ENCODE measurements at regions not wholly inside any gene's neighbourhood (a gene's known extent, or its start where the extent isn't known, plus 50 kb on each side); places are given as distances from the start of the nearest gene placed in this dataset.
A peak's percentile ranks its signal among the peaks of the same experiment; 100 is the strongest.

DNA sequence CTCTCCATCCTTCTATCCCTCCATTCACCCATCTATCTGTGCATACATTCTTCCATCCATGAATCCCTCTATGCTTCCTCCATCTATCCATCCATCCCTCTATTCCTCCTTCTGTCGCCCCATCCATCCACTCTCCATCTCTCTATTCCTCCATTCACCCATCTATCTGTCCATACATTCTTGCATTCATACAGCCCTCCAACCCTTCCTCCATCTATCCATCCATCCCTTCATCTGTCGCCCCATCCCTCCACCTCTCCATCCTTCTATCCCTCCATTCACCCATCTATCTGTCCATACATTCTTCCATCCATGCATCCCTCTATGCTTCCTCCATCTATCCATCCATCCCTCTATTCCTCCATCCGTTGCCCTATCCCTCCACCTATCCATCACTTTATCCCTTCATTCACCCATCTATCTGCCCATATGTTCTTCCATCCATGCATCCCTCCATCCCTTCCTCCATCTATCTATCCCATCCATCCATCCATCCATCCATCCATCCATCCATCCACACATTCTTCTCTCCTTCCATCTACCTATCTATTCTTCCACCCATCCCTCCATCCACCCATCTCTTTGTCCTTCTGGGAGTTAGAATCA lies 272.5 kb upstream of the TNRC6C start:
- DNase-seq: no peak

DNA sequence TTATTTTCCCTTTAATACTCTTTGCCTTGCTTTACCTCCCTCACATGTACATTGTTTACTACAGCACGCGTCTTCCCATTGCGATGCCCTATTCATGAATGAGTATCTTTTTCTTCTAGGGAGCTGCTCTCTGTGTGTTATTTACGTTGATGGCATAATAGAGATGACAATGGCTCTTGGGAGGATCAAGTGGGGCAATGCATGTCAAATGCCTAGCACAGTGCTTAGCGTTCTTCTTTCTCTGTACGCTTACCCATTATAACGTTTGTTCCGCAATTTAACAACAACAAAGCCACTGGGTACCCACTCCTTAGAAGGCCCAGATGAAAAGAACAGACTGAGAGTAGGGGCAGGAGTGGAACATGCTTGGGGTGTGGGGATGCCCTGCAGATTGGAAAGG lies 271.6 kb upstream of the TNRC6C start:
- DNase-seq: no peak

DNA sequence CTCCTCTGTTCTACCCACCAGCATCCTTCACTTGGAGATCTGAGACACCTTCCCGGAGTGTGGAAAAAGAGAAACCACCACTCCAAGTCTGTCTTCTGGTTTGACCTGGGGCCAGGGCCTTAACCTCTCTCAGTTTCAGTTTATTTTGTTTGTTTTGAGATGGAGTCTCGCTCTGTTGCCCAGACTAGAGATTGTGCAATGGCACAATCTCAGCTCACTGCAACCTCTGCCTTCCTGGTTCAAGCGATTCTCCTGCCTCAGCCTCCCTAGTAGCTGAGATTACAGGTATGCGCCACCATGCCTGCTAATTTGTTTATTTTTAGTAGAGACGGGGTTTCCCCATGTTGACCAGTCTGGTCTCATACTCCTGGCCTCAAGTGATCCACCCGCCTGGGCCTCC lies 271.1 kb upstream of the TNRC6C start:
- DNase-seq: no peak

DNA sequence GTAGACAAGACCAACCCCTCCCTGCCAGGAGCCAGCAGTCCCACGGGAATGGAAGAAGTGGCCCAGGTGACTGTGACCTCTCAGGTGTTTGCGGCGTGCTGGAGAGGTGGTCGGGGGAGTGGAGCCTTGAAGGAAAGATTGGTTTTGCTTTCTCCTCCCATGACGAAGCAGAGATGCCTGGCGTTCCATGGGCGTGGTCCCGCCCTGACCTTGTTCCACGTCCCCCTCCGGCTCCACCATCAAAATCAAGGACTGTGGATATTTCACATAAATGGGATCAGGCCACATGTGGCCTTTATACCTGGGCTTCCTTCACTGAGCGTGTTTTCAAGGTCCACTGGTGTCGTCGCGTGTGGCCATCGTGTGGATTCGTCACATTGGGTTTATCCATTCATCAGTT lies 270.6 kb upstream of the TNRC6C start:
- no peak for DNase-seq

DNA sequence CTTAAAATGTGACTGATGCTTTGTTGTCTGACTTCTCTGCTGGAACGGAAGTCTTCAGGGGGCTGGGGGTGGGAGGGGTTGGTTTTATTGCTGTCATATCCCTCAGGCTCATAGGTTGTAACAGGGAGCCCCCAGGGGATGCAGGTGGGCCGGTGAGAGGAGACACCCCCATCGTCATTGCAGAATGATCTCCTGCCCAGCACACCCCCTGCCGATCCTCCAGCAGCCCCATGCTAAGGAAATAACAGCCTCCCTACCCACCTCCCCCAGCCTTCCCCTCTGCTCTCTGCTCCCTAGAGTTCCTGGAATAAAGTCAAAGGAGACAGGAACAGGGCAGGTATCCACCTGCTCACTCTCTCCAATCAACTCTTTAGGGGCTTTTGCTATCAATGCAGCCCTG lies 270.1 kb upstream of the TNRC6C start:
- DNase-seq: no peak

DNA sequence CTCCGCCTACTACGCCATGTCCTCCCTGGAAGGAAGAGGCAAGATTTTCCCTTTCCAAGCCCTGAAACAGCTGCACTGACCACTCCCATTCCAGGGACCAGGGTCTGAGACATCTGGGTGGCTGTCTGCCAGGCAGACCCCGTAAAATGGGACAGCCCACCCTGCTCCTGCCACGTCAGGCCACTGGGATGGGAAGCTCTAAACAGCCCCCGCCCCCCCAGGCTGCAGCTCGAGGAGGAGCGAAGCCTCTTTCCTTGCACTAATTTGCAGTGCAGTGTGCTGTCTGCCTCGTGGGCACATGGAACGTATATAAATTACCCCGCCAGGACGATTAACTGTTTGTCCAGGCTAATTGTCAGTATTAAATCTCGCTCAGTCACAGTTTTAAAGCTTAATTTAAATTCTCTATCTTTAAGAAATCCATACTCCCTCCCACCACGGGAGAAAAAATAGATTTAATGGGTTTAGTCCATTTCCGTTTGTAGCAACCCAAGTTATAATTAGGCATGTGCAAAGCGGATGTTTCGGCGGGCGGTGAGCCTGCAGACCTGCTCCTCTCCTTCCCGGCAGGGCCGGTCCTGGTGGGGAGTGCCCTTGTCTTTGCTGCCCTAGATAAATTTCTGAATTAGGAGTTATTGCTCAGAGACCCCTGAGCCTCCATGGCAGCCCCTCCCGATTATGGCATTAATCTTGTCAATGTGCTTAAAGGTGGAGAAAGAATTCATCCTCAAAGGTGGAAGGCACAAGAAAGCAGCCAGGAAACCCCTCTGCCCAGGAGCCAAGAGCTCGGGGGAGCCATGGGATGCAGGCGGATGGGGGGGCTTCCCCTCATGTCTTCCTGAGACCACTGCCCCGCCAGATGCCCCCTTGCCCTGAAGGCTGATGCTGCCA lies 268.0 kb upstream of the TNRC6C start:
- DNase-seq: peak; percentile 73

DNA sequence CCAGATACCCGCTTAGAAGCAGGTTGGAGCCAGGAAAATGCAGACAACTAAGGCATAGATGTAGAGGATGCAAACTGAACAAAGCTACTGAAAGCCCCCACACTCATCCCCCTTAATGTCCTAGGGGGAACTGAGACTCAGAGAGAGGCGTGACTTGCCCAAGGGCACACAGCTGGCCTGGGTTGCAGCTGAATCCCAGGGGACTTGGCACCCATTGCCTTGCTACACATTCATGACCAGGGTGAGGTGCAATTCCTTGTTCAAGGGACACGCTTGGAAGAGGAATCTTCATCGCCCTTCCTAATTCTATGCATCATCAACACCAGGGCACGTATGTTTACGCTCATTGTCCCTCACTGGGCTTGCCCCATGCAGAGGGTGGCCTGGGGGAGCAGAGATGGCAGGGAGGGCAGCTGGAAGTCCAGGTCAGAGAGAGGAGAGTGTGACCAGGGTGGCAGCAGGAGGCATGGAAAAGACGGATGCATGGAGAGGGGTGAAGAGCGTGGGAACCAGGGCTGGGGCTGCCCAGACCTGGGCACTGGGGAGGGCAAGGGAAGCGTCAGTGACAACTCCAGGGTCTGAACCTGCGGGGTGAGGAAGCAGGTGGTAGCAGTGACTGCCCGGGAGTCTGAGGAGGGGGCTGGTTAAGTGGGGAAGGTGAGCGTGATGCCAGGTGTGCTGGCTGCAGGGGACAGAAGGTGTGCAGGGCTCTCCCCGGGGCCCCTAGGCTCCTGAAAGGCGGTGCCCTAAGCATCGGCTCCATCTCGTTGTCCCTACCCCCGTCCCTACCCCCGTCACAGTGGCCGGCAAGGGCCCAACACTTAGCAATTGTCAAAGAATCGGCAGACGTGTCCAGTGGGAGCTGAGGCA lies 267.1 kb upstream of the TNRC6C start:
- no peak for DNase-seq

DNA sequence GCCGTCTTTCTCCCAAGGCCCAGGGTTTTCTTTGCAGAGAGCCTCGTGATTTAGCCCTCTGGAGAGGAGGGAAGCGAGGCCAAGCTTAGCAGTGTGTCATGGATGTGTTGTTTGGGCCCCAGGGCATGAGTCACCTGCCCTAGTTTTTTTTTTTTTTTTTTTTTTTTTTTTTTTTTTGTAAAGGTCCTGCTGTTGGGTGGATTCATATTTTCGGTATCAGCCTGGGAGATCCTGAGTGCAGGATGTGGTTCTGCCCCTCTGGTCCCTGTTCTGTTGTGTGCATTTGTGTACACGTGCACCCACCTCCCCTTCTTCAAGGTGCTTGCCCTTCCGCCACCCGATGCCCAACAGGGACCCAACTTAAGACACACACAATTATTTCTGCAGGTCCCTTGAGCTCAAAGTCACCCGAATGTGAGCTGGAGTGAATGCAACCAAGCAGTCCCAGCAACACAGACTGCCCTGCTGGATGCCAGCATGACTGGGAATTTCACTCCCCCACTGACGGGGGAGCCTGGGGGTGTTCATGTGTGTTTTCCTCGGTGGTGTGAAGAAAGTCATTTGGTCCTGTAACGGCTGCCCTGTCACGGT lies 265.8 kb upstream of the TNRC6C start:
- no peak for DNase-seq

DNA sequence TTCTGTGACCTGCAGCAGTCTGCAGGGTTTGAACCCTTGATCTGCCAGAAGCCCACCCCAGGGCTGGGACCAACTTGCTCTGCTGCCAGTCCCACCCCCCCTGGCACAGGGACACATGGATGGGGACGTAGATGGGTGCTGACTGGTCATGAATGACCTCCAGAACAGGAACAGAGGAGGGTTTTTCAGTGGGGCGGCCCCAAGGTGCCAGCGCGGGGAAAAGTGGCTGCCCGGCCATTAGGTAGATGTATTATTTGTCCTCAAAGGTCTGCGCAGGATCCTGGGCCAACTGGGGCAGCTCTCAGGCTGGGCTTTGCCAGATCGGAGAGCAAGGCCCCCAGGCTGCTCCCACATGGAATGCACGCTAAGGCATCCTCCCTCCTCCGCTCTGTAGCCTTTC lies 265.2 kb upstream of the TNRC6C start:
- no peak for DNase-seq

DNA sequence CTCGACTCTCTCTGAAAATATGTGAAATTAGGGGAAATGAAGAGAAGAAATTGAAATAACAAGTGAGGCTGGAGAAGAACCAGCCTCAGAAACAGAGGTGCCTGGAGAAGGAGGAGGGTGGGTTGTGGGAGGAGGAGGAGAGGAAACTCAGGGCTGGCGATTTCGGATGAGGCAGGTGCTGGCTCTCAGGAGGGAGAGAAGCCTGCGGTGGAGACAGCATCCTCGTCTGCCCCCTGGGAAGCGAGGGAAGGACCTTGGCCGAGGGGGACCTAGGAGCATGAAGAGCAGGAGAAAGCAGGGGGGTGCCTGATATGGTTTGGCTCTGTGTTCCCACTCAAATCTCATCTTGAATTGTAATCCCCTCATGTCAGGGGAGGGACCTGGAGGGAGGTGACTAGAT lies 264.7 kb upstream of the TNRC6C start:
- no peak for DNase-seq

DNA sequence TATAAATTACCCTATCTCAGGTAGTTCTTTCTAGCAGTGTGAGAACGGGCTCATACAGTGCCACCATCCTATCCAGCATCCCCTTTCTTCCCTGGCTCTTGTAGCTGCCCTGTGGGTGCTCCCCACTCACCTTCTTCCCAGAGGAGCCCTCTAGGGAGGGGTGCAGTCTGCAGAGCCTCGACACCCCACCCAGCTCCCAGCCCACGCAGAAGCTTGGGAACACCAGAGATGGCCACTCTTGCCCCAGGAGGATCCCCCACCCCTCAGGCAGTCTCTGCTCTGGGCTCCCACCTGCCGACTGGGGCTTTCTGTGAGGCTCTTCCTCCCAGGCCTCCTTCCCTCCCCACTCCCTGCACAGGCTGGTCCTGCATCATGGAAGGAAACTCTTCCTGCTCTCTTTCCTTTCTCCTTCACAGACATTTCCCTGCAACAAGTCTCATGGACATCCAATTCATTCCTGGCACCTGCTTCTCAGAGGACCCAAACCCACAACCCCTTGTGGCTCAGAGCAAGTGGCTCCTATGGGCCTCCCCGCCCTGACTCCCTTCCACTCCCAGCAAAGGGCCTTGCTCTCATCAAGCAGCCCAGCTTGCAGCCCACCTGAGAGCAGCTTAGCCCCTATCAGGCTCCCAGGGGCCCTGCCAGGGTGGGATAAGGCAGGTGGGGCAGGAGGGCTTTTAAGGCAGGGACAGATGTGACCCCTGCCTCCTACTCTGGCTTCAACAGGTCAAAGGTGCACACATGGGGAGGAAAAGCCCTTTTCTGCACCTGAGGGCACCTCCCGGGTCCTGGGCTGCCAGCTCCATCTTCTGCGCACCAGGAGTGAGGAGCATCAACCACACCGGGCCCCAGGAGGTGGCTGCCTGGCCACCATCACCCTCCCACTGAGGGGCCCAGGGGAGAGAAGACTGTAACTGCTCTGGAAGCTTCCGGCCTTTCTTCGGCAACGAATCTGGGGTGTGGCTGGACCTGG lies 263.8 kb upstream of the TNRC6C start:
- no peak for DNase-seq

DNA sequence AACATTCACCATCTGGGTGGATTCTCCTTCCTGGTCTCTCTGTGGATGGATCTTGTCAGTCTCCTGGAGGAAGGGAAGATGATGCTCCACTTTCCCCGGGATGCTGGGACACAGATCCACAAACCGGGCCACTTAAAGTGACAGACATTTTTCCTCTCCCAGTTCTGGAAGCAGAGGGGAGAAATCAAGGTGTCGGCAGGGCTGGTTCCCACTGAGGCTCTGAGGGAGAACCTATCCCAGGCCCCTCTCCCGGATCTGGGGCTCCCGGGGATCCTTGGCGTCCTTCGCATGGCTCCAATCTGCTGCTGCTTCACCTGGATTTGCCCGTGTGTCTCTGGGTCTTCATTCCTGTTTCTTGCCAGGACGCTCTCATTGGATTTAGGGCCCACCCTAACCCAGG lies 263.1 kb upstream of the TNRC6C start:
- DNase-seq: no peak

DNA sequence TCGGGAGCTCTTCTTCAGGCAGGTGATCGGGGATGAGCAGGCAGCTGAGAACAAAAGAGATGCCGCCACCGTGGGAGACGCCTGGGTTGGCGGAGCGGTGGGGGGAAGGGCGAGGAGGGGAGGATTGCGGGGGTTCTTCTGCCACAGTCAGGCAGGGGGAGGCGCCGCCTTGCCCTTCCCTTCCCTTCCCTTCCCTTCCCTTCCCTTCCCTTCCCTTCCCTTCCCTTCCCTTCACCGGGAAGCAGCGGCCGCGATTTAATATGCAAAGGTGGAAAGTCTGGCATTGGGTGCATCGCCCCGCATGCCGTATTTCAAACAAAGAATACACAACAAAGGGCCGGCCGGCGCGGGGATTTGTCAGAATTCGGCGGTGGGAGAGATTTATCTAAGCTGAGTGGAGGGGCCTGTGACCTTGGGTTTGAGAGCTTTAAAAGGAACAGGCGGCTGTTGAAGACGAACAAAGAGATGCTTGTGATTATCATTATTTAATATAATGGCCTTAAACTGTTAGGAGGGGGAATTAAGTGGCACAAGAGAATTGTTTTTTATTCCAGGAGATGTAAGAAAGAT lies 262.3 kb upstream of the TNRC6C start:
- DNase-seq: no peak

DNA sequence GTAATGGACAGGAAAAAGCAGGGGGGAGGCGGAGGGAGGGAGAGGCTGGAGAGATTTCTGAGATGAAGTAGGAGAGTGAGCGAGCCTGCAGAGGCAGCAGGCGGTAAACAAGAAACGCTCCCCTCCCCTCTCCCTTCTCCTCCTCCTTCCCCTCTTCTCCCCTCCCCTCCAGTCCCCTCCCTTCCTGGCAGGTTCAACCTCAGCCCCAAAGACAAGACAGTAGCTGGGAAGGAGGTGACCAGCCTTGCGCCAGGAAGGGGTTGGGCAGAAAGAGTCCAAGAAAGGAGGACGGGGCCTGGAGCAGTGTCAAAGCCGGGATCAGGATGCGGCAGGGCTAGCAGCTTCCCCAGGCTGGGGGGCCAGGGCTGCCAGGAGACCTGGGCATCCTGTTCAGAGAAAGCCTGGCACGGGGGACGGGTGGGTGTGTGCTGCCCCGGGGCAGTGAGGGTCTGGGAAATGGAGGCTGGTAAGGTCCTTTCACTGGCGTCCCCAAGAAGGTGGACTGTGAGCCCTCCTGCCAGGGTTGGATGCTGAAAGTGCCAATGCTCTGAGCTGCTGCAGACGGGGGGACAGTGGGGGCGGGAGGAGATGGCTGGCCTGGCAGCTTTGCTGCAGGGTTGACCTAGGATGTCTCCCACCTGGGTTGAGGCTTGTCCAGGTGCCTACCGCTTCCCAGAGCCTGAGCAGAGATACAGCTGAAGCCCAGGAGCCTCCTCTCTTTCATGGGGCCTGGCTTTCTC lies 261.6 kb upstream of the TNRC6C start:
- no peak for DNase-seq

DNA sequence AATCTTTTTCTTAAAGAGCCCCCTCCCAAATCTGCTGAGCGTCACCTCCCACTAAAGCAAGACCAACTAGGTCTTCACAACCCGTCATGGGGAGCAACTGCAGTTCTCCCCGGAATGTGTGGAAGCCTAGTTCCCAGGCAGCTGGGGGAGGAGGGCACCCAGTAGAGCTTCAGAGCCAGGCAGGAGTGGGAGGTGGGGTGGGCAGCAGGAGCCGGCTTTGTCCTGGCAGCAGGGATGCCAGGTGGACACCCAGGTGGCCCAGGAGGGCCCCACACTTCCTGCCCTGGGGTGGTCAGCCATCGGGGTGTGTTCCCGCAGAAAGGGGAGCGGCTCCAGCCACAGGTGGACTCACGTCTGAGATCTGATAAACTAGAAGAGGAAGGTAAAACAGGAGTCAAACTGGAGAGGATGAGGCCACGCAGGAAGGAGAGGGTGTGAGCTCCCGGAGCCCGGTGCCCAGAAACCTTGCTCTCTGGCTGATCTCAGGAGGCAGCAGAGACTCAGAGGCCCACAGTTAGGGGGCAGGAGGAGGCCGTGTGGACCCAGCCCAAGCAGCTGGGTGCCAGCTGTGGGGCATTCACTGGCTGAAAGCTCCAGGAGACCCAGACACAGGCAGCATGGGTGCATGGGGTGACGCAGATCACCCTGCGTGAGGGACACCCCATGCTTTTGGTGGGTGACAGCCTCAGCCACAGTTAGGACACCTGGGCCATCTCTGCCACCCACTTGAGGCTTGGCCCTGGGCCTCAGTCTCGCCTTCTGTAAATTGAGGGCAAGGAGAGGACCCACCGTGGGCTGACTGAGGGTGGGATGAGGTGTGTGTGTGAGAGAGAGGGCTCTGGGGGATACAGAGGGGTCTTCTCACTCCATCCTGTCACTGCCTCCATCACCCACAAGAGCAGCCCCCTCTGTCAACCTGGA lies 260.8 kb upstream of the TNRC6C start:
- no peak for DNase-seq

DNA sequence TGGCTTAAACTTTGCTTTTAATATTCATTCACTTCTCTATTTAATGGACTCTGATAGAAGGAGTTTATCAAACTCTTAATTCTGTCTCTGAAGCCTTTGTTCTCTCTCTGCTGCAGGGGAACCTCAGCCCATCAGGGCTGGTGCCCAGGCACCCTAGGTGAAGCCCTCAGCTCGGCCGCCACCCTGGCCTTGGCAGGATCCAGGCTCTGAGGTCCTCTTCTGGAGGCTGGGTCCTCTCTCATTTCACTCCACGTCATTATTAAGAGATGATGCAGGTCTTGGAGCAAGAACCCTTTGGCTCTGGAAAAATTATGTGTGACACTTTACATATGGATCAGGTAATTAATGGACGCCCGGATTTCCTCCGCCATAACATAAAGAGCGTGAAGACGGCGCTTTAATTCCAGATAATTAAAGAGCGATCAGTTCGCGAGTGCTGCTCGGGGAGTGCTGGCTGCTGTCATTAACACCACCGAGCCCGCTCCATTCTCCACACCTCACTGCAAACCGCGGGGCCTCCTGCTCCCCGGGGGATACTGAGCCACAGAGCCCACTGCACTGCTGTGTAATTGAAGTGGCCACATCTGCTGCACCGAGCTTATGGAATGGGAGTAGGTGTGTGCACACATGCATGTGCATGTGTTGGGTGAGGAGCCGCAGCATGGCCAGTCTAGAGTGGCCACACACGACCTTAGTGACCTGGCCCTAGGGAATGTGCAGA lies 259.4 kb upstream of the TNRC6C start:
- DNase-seq: no peak

DNA sequence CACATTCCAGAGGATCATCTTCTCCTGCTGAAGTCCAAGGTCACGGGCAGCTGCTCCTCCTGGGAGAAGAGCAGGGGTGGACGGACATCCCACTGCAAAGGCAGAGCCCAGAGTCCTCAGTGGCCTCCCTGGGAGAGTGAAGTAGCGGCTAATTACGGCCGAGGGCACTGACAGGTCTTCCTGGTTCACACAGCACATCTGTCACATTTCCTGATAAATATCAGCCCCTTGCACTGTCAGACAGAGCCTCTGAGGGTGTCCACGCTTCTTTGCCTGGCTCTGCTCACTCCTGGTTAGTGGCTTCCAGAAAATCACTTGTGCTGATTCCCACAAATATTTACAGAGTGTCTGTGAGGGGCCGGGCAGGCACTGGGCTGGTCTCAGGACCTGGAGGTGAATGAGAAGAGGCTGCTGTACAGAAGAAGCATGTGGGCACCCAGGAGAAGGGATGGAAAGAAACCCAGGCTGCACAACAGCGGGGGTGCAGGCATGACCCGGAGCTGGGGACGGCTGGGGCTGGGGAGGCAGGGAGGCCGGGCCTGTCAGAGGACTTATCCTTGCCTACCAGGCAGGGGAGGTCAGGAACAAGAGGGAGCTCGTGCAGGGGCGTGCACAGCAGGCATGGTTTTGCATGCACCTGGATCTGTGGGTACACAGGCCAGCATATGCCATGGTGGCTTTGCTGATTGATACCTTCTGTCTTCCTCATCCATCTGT lies 258.2 kb upstream of the TNRC6C start:
- DNase-seq: no peak

DNA sequence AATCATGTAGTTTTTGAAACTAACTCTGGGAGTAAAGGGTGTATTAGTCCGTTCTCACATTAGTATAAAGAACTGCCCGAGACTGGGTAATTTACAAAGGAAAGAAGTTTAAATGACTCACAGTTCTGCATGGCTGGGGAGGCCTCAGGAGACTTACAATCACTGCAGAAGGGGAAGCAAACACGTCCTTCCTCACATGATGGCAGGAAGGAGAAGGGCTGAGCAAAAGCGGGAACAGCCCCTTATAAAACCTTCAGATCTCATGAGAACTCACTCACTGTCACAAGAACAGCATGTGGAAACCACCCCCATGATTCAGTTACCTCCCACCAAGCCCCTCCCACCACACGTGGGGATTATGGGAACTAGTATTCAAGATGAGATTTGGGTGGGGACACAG lies 256.5 kb upstream of the TNRC6C start:
- DNase-seq: no peak

Data from skin of body (tissue), 1 donor.